Mucosa of descending colon (tissue), 3 donors: ENCODE measurements at regions not wholly inside any gene's neighbourhood (a gene's known extent, or its start where the extent isn't known, plus 50 kb on each side); places are given as distances from the start of the nearest gene placed in this dataset.

Experiments used
- ATAC-seq: fragments of 200-7000 bp; cut with Tn5 transposase; one replicate; pipeline ENCODE4 v1.9.1; 2020; ENCODE audit warnings: mild to moderate bottlenecking, moderate library complexity
- DNase-seq, 3 donors: peaks; one replicate each; pipeline ENCODE4 v3.0.0-alpha.2; 2020
- H3K36me3 ChIP-seq: fragments of 200-600 bp; one replicate; pipeline ENCODE4 v1.8.0; 2021; ENCODE audit warnings: low read depth, mild to moderate bottlenecking
- H3K4me1 ChIP-seq: fragments of 200-600 bp; one replicate; pipeline ENCODE4 v1.8.0; 2021; ENCODE audit warnings: low read depth, mild to moderate bottlenecking
- H3K4me3 ChIP-seq: fragments of 200-600 bp; one replicate; pipeline ENCODE4 v1.8.0; 2021; ENCODE audit warnings: mild to moderate bottlenecking
- H3K9me3 ChIP-seq: fragments of 200-600 bp; one replicate; pipeline ENCODE4 v1.8.0; 2021; ENCODE audit warnings: mild to moderate bottlenecking
- intact Hi-C, 2 donors: fragments of 100-400 bp; cut with DNase I in 1 of 2; cut with micrococcal nuclease in 1 of 2; formaldehyde crosslinking; loops; one replicate each; pipeline versions ENCODE4 v1.11.0 to v1.11.1; 2022; cut with DNase I, micrococcal nuclease
- TF ChIP-seq, protein P1 (sequence below): fragments of 200-600 bp; IDR thresholded peaks from one replicate; pipeline ENCODE4 v1.8.0; 2022; ENCODE audit warnings: antibody characterized with exemption, mild to moderate bottlenecking
- donor health status: DM: no; HTN: no; CAD: no; lungs with moderate emphysema.
- donor health status: DM: no; HTN: no; CAD: no.
- donor health status: DM: no; HTN: yes; CAD: no.

GRCh38 chr14:44029933-44030332 is 477.1 kb downstream of the FSCB start:
- Histone ChIP-seq H3K9me3 (no peaks in the 10 kb centered on the region), H3K36me3 (no peaks in the 10 kb centered on the region), H3K4me1 (no peaks in the 10 kb centered on the region), H3K4me3 (no peak overlapping the region)
- DNase-seq (no peak), ATAC-seq (no peak)
- TF ChIP-seq, protein P1, sequence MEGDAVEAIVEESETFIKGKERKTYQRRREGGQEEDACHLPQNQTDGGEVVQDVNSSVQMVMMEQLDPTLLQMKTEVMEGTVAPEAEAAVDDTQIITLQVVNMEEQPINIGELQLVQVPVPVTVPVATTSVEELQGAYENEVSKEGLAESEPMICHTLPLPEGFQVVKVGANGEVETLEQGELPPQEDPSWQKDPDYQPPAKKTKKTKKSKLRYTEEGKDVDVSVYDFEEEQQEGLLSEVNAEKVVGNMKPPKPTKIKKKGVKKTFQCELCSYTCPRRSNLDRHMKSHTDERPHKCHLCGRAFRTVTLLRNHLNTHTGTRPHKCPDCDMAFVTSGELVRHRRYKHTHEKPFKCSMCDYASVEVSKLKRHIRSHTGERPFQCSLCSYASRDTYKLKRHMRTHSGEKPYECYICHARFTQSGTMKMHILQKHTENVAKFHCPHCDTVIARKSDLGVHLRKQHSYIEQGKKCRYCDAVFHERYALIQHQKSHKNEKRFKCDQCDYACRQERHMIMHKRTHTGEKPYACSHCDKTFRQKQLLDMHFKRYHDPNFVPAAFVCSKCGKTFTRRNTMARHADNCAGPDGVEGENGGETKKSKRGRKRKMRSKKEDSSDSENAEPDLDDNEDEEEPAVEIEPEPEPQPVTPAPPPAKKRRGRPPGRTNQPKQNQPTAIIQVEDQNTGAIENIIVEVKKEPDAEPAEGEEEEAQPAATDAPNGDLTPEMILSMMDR = no peak
- intact Hi-C loops = no loop called here

DNA sequence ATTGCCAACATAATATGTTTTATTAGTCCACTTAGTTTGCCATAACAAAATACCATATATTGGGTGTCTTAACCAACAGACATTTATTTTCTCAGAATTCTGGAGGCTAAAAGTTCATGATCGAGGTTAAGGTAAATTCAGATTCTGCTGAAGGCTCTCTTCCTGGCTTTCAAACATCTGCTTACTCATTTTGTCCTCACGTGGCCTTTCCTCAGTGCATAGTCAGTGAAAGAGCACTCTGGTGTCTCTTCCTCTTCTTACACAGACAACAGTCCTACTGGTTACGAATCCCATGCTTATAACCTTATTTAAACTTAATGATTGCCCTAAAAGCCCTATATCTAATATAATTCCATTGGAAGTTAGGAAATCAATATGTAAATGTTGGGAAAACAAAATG is 479.7 kb downstream of the FSCB start:
- TF ChIP-seq, protein P1 = no peak

GRCh38 chr14:44010595-44010994 is 496.5 kb downstream of the FSCB start:
- Histone ChIP-seq H3K4me3 (no peak overlapping the region), H3K36me3 (no peaks in the 10 kb centered on the region), H3K4me1 (no peaks in the 10 kb centered on the region), H3K9me3 (peaks cover 2% of the 10 kb centered on the region)
- TF ChIP-seq, protein P1 = no peak
- ATAC-seq = no peak
- intact Hi-C loops = no loop called here
- no peak for DNase-seq

More for the DNA sequence above, 479.7 kb downstream of the FSCB start:
- DNase-seq (no peak), ATAC-seq (no peak)
- Histone ChIP-seq H3K4me3 (no peak overlapping the region), H3K4me1 (no peaks in the 10 kb centered on the region), H3K9me3 (no peaks in the 10 kb centered on the region), H3K36me3 (no peaks in the 10 kb centered on the region)
- intact Hi-C loops = no loop called here

DNA sequence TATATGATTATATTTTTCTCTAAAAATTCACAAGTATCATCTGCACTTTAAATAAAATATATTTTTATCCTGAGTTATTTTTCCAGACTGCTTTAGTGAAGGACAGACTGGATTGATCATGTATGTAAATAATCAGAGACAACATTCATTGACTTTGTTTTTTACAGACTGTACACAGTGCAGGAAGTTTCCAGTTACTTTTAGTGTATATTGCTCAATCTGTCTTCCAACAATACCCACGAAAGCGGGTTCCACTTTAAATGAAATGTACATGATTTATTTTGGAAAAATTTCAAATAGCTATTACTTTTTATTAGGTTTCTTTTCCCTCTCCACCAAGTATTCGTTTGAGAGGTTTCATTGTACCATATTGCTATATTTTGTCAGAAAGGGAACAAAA is 497.0 kb downstream of the FSCB start:
- Histone ChIP-seq H3K36me3 (no peaks in the 10 kb centered on the region), H3K4me3 (no peak overlapping the region), H3K9me3 (peaks cover 2% of the 10 kb centered on the region), H3K4me1 (no peaks in the 10 kb centered on the region)
- TF ChIP-seq, protein P1 = no peak
- no peak for DNase-seq
- no peak for ATAC-seq
- intact Hi-C loops = no loop called here

DNA sequence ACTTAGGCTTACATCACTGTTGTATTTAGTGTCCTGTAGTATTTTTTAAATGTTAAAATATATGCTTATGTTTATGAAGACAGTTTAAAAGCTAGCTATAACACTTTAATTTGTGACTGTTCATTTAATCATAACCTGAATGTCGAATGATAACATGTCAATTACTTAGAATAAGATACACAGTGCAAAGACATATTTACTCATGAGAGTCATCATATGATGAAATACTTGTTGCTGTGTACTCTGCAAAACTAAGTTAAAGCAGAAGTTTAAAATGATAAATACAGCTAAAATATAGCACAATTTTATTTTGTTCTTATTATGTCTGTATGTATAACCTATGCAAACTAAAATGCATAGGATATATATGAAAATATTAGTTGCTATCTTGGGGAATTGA is 497.4 kb downstream of the FSCB start:
- TF ChIP-seq, protein P1 = no peak
- no peaks in the 10 kb centered on the region for H3K36me3 ChIP-seq
- intact Hi-C loops = no loop called here
- H3K4me3 ChIP-seq = no peak overlapping the region
- H3K4me1 ChIP-seq = no peaks in the 10 kb centered on the region
- no peak for ATAC-seq
- peaks cover 2% of the 10 kb centered on the region for H3K9me3 ChIP-seq
- no peak for DNase-seq

DNA sequence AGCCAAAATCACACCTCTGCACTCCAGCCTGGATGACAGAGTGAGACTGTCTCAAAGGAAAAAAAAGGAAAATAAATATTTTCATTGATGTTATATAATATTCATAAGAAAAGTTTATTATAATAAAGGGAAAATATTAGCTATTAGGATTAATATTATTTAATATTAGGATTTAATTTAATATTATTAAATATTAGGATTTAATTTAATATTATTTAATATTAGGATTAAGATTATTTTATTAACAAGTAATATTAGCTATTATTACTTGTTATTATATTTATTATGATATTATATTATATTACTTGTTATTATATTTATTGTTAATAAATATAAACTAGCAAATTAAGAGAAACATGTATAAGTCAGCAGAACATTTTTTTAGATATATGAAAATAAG is 518.1 kb downstream of the FSCB start:
- TF ChIP-seq, protein P1 = no peak
- Histone ChIP-seq H3K4me3 (no peak overlapping the region), H3K4me1 (no peaks in the 10 kb centered on the region), H3K9me3 (no peaks in the 10 kb centered on the region), H3K36me3 (no peaks in the 10 kb centered on the region)
- ATAC-seq = no peak
- DNase-seq = no peak
- intact Hi-C loops = no loop called here
